ENCODE measurements at regions not wholly inside any gene's neighbourhood (a gene's known extent, or its start where the extent isn't known, plus 50 kb on each side); places are given as distances from the start of the nearest gene placed in this dataset.
A peak's percentile ranks its signal among the peaks of the same experiment; 100 is the strongest.

GRCh38 chr21:38997051-38997842 lies 186.0 kb downstream of the PSMG1 start:
- no peak for DNase-seq

GRCh38 chr21:38996355-38996754 lies 186.9 kb downstream of the PSMG1 start:
- no peak for DNase-seq

GRCh38 chr21:38995731-38996130 lies 187.5 kb downstream of the PSMG1 start:
- no peak for DNase-seq

- DNase-seq = no peak
These were observed 188.1 kb downstream of the PSMG1 start for GRCh38 chr21:38995071-38995669.

GRCh38 chr21:38994042-38994441 lies 188.3 kb downstream of the ETS2 start:
- DNase-seq = no peak

- DNase-seq = no peak
These were observed 187.8 kb downstream of the ETS2 start for GRCh38 chr21:38993561-38993960.

- no peak for DNase-seq
These were observed 187.0 kb downstream of the ETS2 start for GRCh38 chr21:38992737-38993136.

- no peak for DNase-seq
These were observed 184.7 kb downstream of the ETS2 start for GRCh38 chr21:38990424-38990794.

GRCh38 chr21:38989745-38990423 lies 184.2 kb downstream of the ETS2 start:
- no peak for DNase-seq

- no peak for DNase-seq
These were observed 183.6 kb downstream of the ETS2 start for GRCh38 chr21:38989379-38989744.

- no peak for DNase-seq
These were observed 183.0 kb downstream of the ETS2 start for GRCh38 chr21:38988509-38989378.

GRCh38 chr21:38987633-38988508 lies 182.1 kb downstream of the ETS2 start:
- DNase-seq = no peak

- no peak for DNase-seq
These were observed 181.3 kb downstream of the ETS2 start for GRCh38 chr21:38986806-38987632.

GRCh38 chr21:38986406-38986805 lies 180.7 kb downstream of the ETS2 start:
- no peak for DNase-seq

- peak; percentile 97 for DNase-seq
These were observed 180.0 kb downstream of the ETS2 start for GRCh38 chr21:38985568-38986378.

- DNase-seq = peak; percentile 99
These were observed 179.3 kb downstream of the ETS2 start for GRCh38 chr21:38984982-38985567.

- peak; percentile 85 for DNase-seq
These were observed 178.8 kb downstream of the ETS2 start for GRCh38 chr21:38984568-38984967.

GRCh38 chr21:38983560-38983959 lies 177.8 kb downstream of the ETS2 start:
- DNase-seq = no peak

GRCh38 chr21:38982804-38983203 lies 177.1 kb downstream of the ETS2 start:
- DNase-seq = no peak

GRCh38 chr21:38982096-38982495 lies 176.4 kb downstream of the ETS2 start:
- no peak for DNase-seq

Data from GF-D8 (cell line).